WERI-Rb-1 (cell line): ENCODE measurements at regions not wholly inside any gene's neighbourhood (a gene's known extent, or its start where the extent isn't known, plus 50 kb on each side); places are given as distances from the start of the nearest gene placed in this dataset.

Source experiments
- DNase-seq: peaks from one replicate; pipeline ENCODE4 v3.0.0-alpha.2; 2020
- H3K27ac ChIP-seq: fragments of 250-450 bp; sonication (Bioruptor Pico); 2 replicates; pipeline ENCODE4 v1.5.1; 2020; ENCODE audit warnings: mild to moderate bottlenecking, moderate library complexity
- H3K27me3 ChIP-seq: fragments of 250-450 bp; sonication (Bioruptor Pico); 2 replicates; pipeline ENCODE4 v1.5.1; 2021; ENCODE audit warnings: mild to moderate bottlenecking, low read depth, moderate library complexity; ENCODE audit not compliant: insufficient read depth, severe bottlenecking
- H3K36me3 ChIP-seq: fragments of 250-450 bp; sonication (Bioruptor Pico); 2 replicates; pipeline ENCODE4 v1.5.1; 2020; ENCODE audit warnings: mild to moderate bottlenecking, moderate library complexity
- H3K4me3 ChIP-seq: 2 replicates; pipeline ENCODE4 v1.5.1; 2011; ENCODE audit warnings: low read depth, mild to moderate bottlenecking, control low read depth, low read length
- H3K9me3 ChIP-seq: fragments of 250-450 bp; sonication (Bioruptor Pico); 2 replicates; pipeline ENCODE4 v1.5.1; 2021; ENCODE audit warnings: mild to moderate bottlenecking, moderate library complexity; ENCODE audit not compliant: severe bottlenecking
- CTCF ChIP-seq: IDR thresholded peaks from 2 replicates; pipeline ENCODE4 v1.5.1; 2011; ENCODE audit warnings: low read depth, mild to moderate bottlenecking, control low read depth, inconsistent platforms, low read length

GRCh38 chr15:85947021-85947420, 132.7 kb upstream of the AGBL1 start:
- H3K36me3 ChIP-seq: no peaks in the 10 kb centered on the region
- TF ChIP-seq CTCF: no peak
- peak overlapping the region; percentile 55 for H3K27ac ChIP-seq
- H3K9me3 ChIP-seq: no peaks in the 10 kb centered on the region
- peak; percentile 63 for DNase-seq
- H3K4me3 ChIP-seq: no peak overlapping the region
- H3K27me3 ChIP-seq: no peaks in the 10 kb centered on the region

GRCh38 chr15:85947936-85948335, 131.7 kb upstream of the AGBL1 start:
- no peak for DNase-seq
- H3K27ac ChIP-seq: peak overlapping the region; percentile 55
- no peaks in the 10 kb centered on the region for H3K36me3 ChIP-seq
- no peak overlapping the region for H3K4me3 ChIP-seq
- H3K27me3 ChIP-seq: no peaks in the 10 kb centered on the region
- no peaks in the 10 kb centered on the region for H3K9me3 ChIP-seq
- TF ChIP-seq CTCF: no peak

- no peaks in the 10 kb centered on the region for H3K36me3 ChIP-seq
- H3K27ac ChIP-seq: no peak overlapping the region; the same call in 1 of the 2 replicates
- no peaks in the 10 kb centered on the region for H3K9me3 ChIP-seq
- no peak overlapping the region for H3K4me3 ChIP-seq
- TF ChIP-seq CTCF: no peak
- no peaks in the 10 kb centered on the region for H3K27me3 ChIP-seq
- DNase-seq: peak; percentile 51
These were observed 129.6 kb upstream of the AGBL1 start for GRCh38 chr15:85950101-85950500.

GRCh38 chr15:85954586-85954985, 125.1 kb upstream of the AGBL1 start:
- H3K9me3 ChIP-seq: no peaks in the 10 kb centered on the region
- no peaks in the 10 kb centered on the region for H3K36me3 ChIP-seq
- H3K27me3 ChIP-seq: no peaks in the 10 kb centered on the region
- H3K4me3 ChIP-seq: no peak overlapping the region
- H3K27ac ChIP-seq: no peak overlapping the region
- no peak for TF ChIP-seq CTCF
- DNase-seq: no peak

- H3K9me3 ChIP-seq: no peaks in the 10 kb centered on the region
- TF ChIP-seq CTCF: no peak
- H3K4me3 ChIP-seq: no peak overlapping the region
- no peak for DNase-seq
- H3K27me3 ChIP-seq: no peaks in the 10 kb centered on the region
- H3K36me3 ChIP-seq: no peaks in the 10 kb centered on the region
- H3K27ac ChIP-seq: no peak overlapping the region
These were observed 123.9 kb upstream of the AGBL1 start for GRCh38 chr15:85955501-85956391.
